22Rv1 (cell line): ENCODE measurements at regions not wholly inside any gene's neighbourhood (a gene's known extent, or its start where the extent isn't known, plus 50 kb on each side); places are given as distances from the start of the nearest gene placed in this dataset.

Source experiments
- ZFX ChIP-seq: fragments of 450-650 bp; IDR thresholded peaks from 2 replicates; pipeline ENCODE4 v1.6.1; 2017; ENCODE audit warnings: antibody characterized with exemption, borderline replicate concordance
- TF ChIP-seq, protein P1 (sequence below): fragments of 450-650 bp; IDR thresholded peaks from 2 replicates; pipeline ENCODE4 v1.5.1; 2017; ENCODE audit warnings: mild to moderate bottlenecking

DNA sequence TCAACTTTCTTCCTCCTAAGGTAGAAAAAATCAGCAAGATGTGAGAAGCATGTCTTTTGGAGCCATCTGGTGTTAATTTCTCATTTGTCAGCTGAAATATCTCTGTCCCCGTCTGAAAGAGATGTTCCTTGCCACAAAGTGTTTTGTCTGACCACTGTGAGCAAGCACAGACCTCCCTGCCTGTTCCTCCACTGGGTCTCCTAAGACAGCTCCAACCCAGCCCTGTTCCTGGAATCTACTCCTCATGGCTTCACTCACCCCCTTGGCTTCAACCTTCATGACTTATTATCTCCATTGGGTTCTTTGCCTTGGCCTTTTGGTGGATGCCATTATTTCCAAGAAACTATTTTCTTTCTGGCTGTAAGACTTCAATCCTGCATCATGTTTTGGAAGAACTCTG, 65.7 kb upstream of the CACHD1 start:
- TF ChIP-seq, protein P1, sequence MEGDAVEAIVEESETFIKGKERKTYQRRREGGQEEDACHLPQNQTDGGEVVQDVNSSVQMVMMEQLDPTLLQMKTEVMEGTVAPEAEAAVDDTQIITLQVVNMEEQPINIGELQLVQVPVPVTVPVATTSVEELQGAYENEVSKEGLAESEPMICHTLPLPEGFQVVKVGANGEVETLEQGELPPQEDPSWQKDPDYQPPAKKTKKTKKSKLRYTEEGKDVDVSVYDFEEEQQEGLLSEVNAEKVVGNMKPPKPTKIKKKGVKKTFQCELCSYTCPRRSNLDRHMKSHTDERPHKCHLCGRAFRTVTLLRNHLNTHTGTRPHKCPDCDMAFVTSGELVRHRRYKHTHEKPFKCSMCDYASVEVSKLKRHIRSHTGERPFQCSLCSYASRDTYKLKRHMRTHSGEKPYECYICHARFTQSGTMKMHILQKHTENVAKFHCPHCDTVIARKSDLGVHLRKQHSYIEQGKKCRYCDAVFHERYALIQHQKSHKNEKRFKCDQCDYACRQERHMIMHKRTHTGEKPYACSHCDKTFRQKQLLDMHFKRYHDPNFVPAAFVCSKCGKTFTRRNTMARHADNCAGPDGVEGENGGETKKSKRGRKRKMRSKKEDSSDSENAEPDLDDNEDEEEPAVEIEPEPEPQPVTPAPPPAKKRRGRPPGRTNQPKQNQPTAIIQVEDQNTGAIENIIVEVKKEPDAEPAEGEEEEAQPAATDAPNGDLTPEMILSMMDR: no peak
- no peak for TF ChIP-seq ZFX
